Eye (tissue), 1 donor: ENCODE measurements at regions not wholly inside any gene's neighbourhood (a gene's known extent, or its start where the extent isn't known, plus 50 kb on each side); places are given as distances from the start of the nearest gene placed in this dataset.

Source experiments
- DNase-seq: peaks from one replicate; pipeline ENCODE4 v3.0.0-alpha.2; 2015

GRCh38 chr1:38716229-38716628 is 143.3 kb downstream of the RRAGC start:
- no peak for DNase-seq

GRCh38 chr1:38715415-38715814 is 144.2 kb downstream of the RRAGC start:
- DNase-seq = no peak

- DNase-seq = no peak
Measured at GRCh38 chr1:38712046-38712445, 147.5 kb downstream of the RRAGC start.

GRCh38 chr1:38708701-38709258 is 150.8 kb downstream of the RRAGC start:
- no peak for DNase-seq

GRCh38 chr1:38701088-38701487 is 158.5 kb downstream of the RRAGC start:
- no peak for DNase-seq

- DNase-seq = no peak
Measured at GRCh38 chr1:38700077-38700470, 159.5 kb downstream of the RRAGC start.

- no peak for DNase-seq
Measured at GRCh38 chr1:38699330-38700076, 160.1 kb downstream of the RRAGC start.

GRCh38 chr1:38697387-38697786 is 162.2 kb downstream of the RRAGC start:
- DNase-seq = no peak

- DNase-seq = no peak
Measured at GRCh38 chr1:38696371-38696770, 163.2 kb downstream of the RRAGC start.

GRCh38 chr1:38693759-38694158 is 165.8 kb downstream of the RRAGC start:
- DNase-seq = no peak

GRCh38 chr1:38693031-38693430 is 166.5 kb downstream of the RRAGC start:
- DNase-seq = no peak

- DNase-seq = peak; percentile 66
Measured at GRCh38 chr1:38690790-38691449, 168.7 kb downstream of the RRAGC start.

GRCh38 chr1:38686927-38687255 is 172.7 kb downstream of the RRAGC start:
- peak; percentile 33 for DNase-seq

- DNase-seq = peak; percentile 60
Measured at GRCh38 chr1:38686167-38686926, 173.2 kb downstream of the RRAGC start.

- DNase-seq = peak; percentile 52
Measured at GRCh38 chr1:38685388-38685787, 174.2 kb downstream of the RRAGC start.

- peak; percentile 14 for DNase-seq
Measured at GRCh38 chr1:38680801-38681510, 178.6 kb downstream of the RRAGC start.

GRCh38 chr1:38677756-38678155 is 181.8 kb downstream of the RRAGC start:
- DNase-seq = no peak

GRCh38 chr1:38677311-38677710 is 182.3 kb downstream of the RRAGC start:
- no peak for DNase-seq

GRCh38 chr1:38672692-38673091 is 186.9 kb downstream of the RRAGC start:
- DNase-seq = no peak

GRCh38 chr1:38671221-38671620 is 188.4 kb downstream of the RRAGC start:
- DNase-seq = peak; percentile 4

GRCh38 chr1:38670544-38671122 is 188.9 kb downstream of the RRAGC start:
- DNase-seq = no peak

GRCh38 chr1:38667626-38668025 is 191.9 kb downstream of the RRAGC start:
- DNase-seq = no peak

- no peak for DNase-seq
Measured at GRCh38 chr1:38662126-38662525, 197.4 kb downstream of the RRAGC start.
